HUDEP-2 (cell line): ENCODE measurements at regions not wholly inside any gene's neighbourhood (a gene's known extent, or its start where the extent isn't known, plus 50 kb on each side); places are given as distances from the start of the nearest gene placed in this dataset.

Experiments
- DNase-seq, 76 experiments: peaks; one replicate each; lab custom pipeline; 2025; ENCODE audit not compliant: unreplicated experiment in 76 of 76; lab: John Stamatoyannopoulos, UW

- DNase-seq, result no peak
Observed at GRCh38 chr18:50444539-50444938, 69.7 kb downstream of the SKA1 start.

GRCh38 chr18:50446629-50447028, 71.8 kb downstream of the SKA1 start:
- DNase-seq, result no peak

GRCh38 chr18:50447102-50447741, 72.4 kb downstream of the SKA1 start:
- no peak for DNase-seq

- no peak for DNase-seq
Observed at GRCh38 chr18:50447952-50448351, 73.1 kb downstream of the SKA1 start.

GRCh38 chr18:50451100-50451842, 76.4 kb downstream of the SKA1 start:
- DNase-seq, result no peak

- no peak for DNase-seq
Observed at GRCh38 chr18:50453014-50453680, 78.3 kb downstream of the SKA1 start.

GRCh38 chr18:50453732-50454131, 78.9 kb downstream of the SKA1 start:
- no peak for DNase-seq

GRCh38 chr18:50454387-50454988, 79.6 kb downstream of the SKA1 start:
- DNase-seq, result no peak

- DNase-seq, result no peak
Observed at GRCh38 chr18:50456285-50456684, 81.4 kb downstream of the SKA1 start.

- no peak for DNase-seq
Observed at GRCh38 chr18:50457639-50458038, 82.8 kb downstream of the SKA1 start.

- DNase-seq, result no peak
Observed at GRCh38 chr18:50458366-50458765, 83.5 kb downstream of the SKA1 start.

- no peak for DNase-seq
Observed at GRCh38 chr18:50458796-50459195, 84.0 kb downstream of the SKA1 start.

GRCh38 chr18:50460062-50460461, 85.2 kb downstream of the SKA1 start:
- DNase-seq, result no peak

- no peak for DNase-seq
Observed at GRCh38 chr18:50460716-50461115, 85.9 kb downstream of the SKA1 start.

- no peak for DNase-seq
Observed at GRCh38 chr18:50461251-50461650, 86.4 kb downstream of the SKA1 start.

- DNase-seq, result no peak
Observed at GRCh38 chr18:50465211-50466153, 90.6 kb downstream of the SKA1 start.

- no peak for DNase-seq
Observed at GRCh38 chr18:50466634-50467033, 91.8 kb downstream of the SKA1 start.

- DNase-seq, result no peak
Observed at GRCh38 chr18:50468807-50469206, 91.1 kb upstream of the MAPK4 start.

- no peak for DNase-seq
Observed at GRCh38 chr18:50469380-50469781, 90.5 kb upstream of the MAPK4 start.

GRCh38 chr18:50472941-50473340, 86.9 kb upstream of the MAPK4 start:
- peak in 2 of 76 experiments; percentile 11 to 18 for DNase-seq
